Medulla oblongata (tissue), 1 donor: ENCODE measurements at regions not wholly inside any gene's neighbourhood (a gene's known extent, or its start where the extent isn't known, plus 50 kb on each side); places are given as distances from the start of the nearest gene placed in this dataset.

Experiments used
- DNase-seq: peaks from one replicate; pipeline ENCODE4 v3.0.0-alpha.2; 2015; ENCODE audit errors: extremely low spot score

- no peak for DNase-seq
Observed at GRCh38 chr17:56009795-56010651, 143.3 kb upstream of the ANKFN1 start.

- DNase-seq, result no peak
Observed at GRCh38 chr17:56011406-56012131, 141.7 kb upstream of the ANKFN1 start.

GRCh38 chr17:56018211-56018610 is 135.1 kb upstream of the ANKFN1 start:
- no peak for DNase-seq

GRCh38 chr17:56020369-56020768 is 132.9 kb upstream of the ANKFN1 start:
- no peak for DNase-seq

GRCh38 chr17:56021681-56022190 is 131.5 kb upstream of the ANKFN1 start:
- DNase-seq, result no peak

GRCh38 chr17:56023851-56024250 is 129.4 kb upstream of the ANKFN1 start:
- DNase-seq, result no peak

- DNase-seq, result no peak
Observed at GRCh38 chr17:56026915-56027314, 126.4 kb upstream of the ANKFN1 start.

GRCh38 chr17:56028837-56029236 is 124.4 kb upstream of the ANKFN1 start:
- no peak for DNase-seq

- DNase-seq, result no peak
Observed at GRCh38 chr17:56030009-56030624, 123.2 kb upstream of the ANKFN1 start.

- no peak for DNase-seq
Observed at GRCh38 chr17:56031636-56032035, 121.6 kb upstream of the ANKFN1 start.

- DNase-seq, result no peak
Observed at GRCh38 chr17:56034197-56034635, 119.1 kb upstream of the ANKFN1 start.

GRCh38 chr17:56038131-56038530 is 115.1 kb upstream of the ANKFN1 start:
- DNase-seq, result no peak

- DNase-seq, result no peak
Observed at GRCh38 chr17:56045872-56046271, 107.4 kb upstream of the ANKFN1 start.

- no peak for DNase-seq
Observed at GRCh38 chr17:56047331-56047730, 105.9 kb upstream of the ANKFN1 start.

- DNase-seq, result no peak
Observed at GRCh38 chr17:56057869-56058268, 95.4 kb upstream of the ANKFN1 start.

- no peak for DNase-seq
Observed at GRCh38 chr17:56064506-56064905, 88.8 kb upstream of the ANKFN1 start.

GRCh38 chr17:56074361-56074890 is 78.8 kb upstream of the ANKFN1 start:
- DNase-seq, result no peak

GRCh38 chr17:56076980-56077379 is 76.3 kb upstream of the ANKFN1 start:
- no peak for DNase-seq

GRCh38 chr17:56083475-56083874 is 69.8 kb upstream of the ANKFN1 start:
- no peak for DNase-seq

GRCh38 chr17:56085576-56086267 is 67.6 kb upstream of the ANKFN1 start:
- no peak for DNase-seq

GRCh38 chr17:56087199-56087598 is 66.1 kb upstream of the ANKFN1 start:
- DNase-seq, result no peak
